Mesothelial cell of epicardium (in vitro differentiated cells): ENCODE measurements at regions not wholly inside any gene's neighbourhood (a gene's known extent, or its start where the extent isn't known, plus 50 kb on each side); places are given as distances from the start of the nearest gene placed in this dataset.
A peak's percentile ranks its signal among the peaks of the same experiment; 100 is the strongest.

Experiments
- DNase-seq, 2 experiments: peaks; one replicate each; pipeline ENCODE4 v3.0.0; 2021; ENCODE audit warnings: low spot score in 2 of 2; ENCODE audit not compliant: unreplicated experiment in 2 of 2
- H3K27ac Mint-ChIP-seq: 2 replicates; pipeline ENCODE4 v1.8.0; 2021; ENCODE audit warnings: mixed read lengths
- H3K27me3 Mint-ChIP-seq: 2 replicates; pipeline ENCODE4 v1.8.0; 2021; ENCODE audit warnings: low read depth, mixed read lengths
- H3K36me3 Mint-ChIP-seq: 2 replicates; pipeline ENCODE4 v1.8.0; 2021; ENCODE audit warnings: mixed read lengths
- H3K4me1 Mint-ChIP-seq: 2 replicates; pipeline ENCODE4 v1.8.0; 2021; ENCODE audit warnings: mixed read lengths
- H3K4me3 Mint-ChIP-seq: 2 replicates; pipeline ENCODE4 v1.8.0; 2021; ENCODE audit warnings: mild to moderate bottlenecking, moderate library complexity, mixed read lengths
- H3K9me3 Mint-ChIP-seq: 2 replicates; pipeline ENCODE4 v1.8.0; 2021; ENCODE audit warnings: mixed read lengths
- CTCF ChIP-seq: fragments of 200-600 bp; sonication (generic); IDR thresholded peaks from one replicate; pipeline ENCODE4 v1.5.0; 2021; ENCODE audit warnings: antibody characterized with exemption; ENCODE audit not compliant: unreplicated experiment

GRCh38 chr1:55635856-55636255 lies 420.7 kb upstream of the USP24 start:
- no peak overlapping the region for H3K4me3 Mint-ChIP-seq
- peaks cover 16% of the 10 kb centered on the region for H3K9me3 Mint-ChIP-seq
- H3K27ac Mint-ChIP-seq = no peak overlapping the region
- peaks cover 39% of the 10 kb centered on the region for H3K4me1 Mint-ChIP-seq
- no peak for TF ChIP-seq CTCF
- H3K27me3 Mint-ChIP-seq = no peaks in the 10 kb centered on the region
- H3K36me3 Mint-ChIP-seq = peaks cover under 1% of the 10 kb centered on the region
- no peak for DNase-seq

- Mint-ChIP-seq H3K9me3 (peaks cover 18% of the 10 kb centered on the region), H3K4me3 (no peak overlapping the region), H3K4me1 (peaks cover 30% of the 10 kb centered on the region), H3K27me3 (no peaks in the 10 kb centered on the region), H3K27ac (no peak overlapping the region), H3K36me3 (peaks cover 2% of the 10 kb centered on the region)
- no peak for DNase-seq
- no peak for TF ChIP-seq CTCF
Observed at GRCh38 chr1:55634516-55634915, 419.4 kb upstream of the USP24 start.

GRCh38 chr1:55632906-55633305 lies 417.7 kb upstream of the USP24 start:
- no peak overlapping the region for H3K4me3 Mint-ChIP-seq
- H3K27me3 Mint-ChIP-seq = no peaks in the 10 kb centered on the region
- peaks cover 18% of the 10 kb centered on the region for H3K9me3 Mint-ChIP-seq
- peaks cover 2% of the 10 kb centered on the region for H3K36me3 Mint-ChIP-seq
- TF ChIP-seq CTCF = no peak
- H3K27ac Mint-ChIP-seq = peak overlapping the region; percentile 14
- peaks cover 17% of the 10 kb centered on the region for H3K4me1 Mint-ChIP-seq
- DNase-seq = no peak

GRCh38 chr1:55632058-55632457 lies 416.9 kb upstream of the USP24 start:
- no peak for TF ChIP-seq CTCF
- Mint-ChIP-seq H3K27ac (peak overlapping the region; percentile 14), H3K4me1 (peaks cover 22% of the 10 kb centered on the region), H3K36me3 (peaks cover 2% of the 10 kb centered on the region), H3K4me3 (no peak overlapping the region), H3K27me3 (no peaks in the 10 kb centered on the region), H3K9me3 (peaks cover 14% of the 10 kb centered on the region)
- no peak for DNase-seq

- Mint-ChIP-seq H3K9me3 (peaks cover 9% of the 10 kb centered on the region), H3K27ac (no peak overlapping the region), H3K4me1 (peaks cover 22% of the 10 kb centered on the region), H3K36me3 (peaks cover 2% of the 10 kb centered on the region), H3K27me3 (no peaks in the 10 kb centered on the region), H3K4me3 (no peak overlapping the region)
- TF ChIP-seq CTCF = no peak
- DNase-seq = no peak
Observed at GRCh38 chr1:55631509-55631908, 416.3 kb upstream of the USP24 start.

GRCh38 chr1:55626326-55626725 lies 411.2 kb upstream of the USP24 start:
- Mint-ChIP-seq H3K27ac (no peak overlapping the region), H3K36me3 (peaks cover 2% of the 10 kb centered on the region), H3K4me1 (peaks cover 5% of the 10 kb centered on the region), H3K9me3 (peaks cover 11% of the 10 kb centered on the region), H3K4me3 (no peak overlapping the region), H3K27me3 (no peaks in the 10 kb centered on the region)
- DNase-seq = no peak
- TF ChIP-seq CTCF = no peak
